GM21390 (cell line): ENCODE measurements at regions not wholly inside any gene's neighbourhood (a gene's known extent, or its start where the extent isn't known, plus 50 kb on each side); places are given as distances from the start of the nearest gene placed in this dataset.
"Not testable (repeated sequence)": the region's sequence is repeated elsewhere in the genome, so short reads cannot be mapped to it uniquely, and the experiment has no call there.

Source experiments
- ATAC-seq: cut with Tn5 transposase; IDR thresholded peaks from one replicate; pipeline ENCODE4 v1.9.1; 2021; ENCODE audit not compliant: unreplicated experiment

- ATAC-seq, result no peak
Measured at GRCh38 chr13:50543782-50544181, 299.7 kb downstream of the DLEU7 start.

- ATAC-seq, result no peak
Measured at GRCh38 chr13:50544211-50544610, 299.3 kb downstream of the DLEU7 start.

GRCh38 chr13:50547175-50547574 lies 296.3 kb downstream of the DLEU7 start:
- not testable (repeated sequence) for ATAC-seq

GRCh38 chr13:50548586-50548985 lies 294.9 kb downstream of the DLEU7 start:
- no peak for ATAC-seq

GRCh38 chr13:50549221-50549942 lies 294.1 kb downstream of the DLEU7 start:
- no peak for ATAC-seq

GRCh38 chr13:50550151-50550550 lies 293.3 kb downstream of the DLEU7 start:
- ATAC-seq, result no peak

- no peak for ATAC-seq
Measured at GRCh38 chr13:50552424-50552966, 291.0 kb downstream of the DLEU7 start.

GRCh38 chr13:50561739-50562138 lies 281.8 kb downstream of the DLEU7 start:
- no peak for ATAC-seq

GRCh38 chr13:50566646-50567045 lies 276.8 kb downstream of the DLEU7 start:
- no peak for ATAC-seq

GRCh38 chr13:50572129-50572528 lies 271.4 kb downstream of the DLEU7 start:
- ATAC-seq, result no peak

GRCh38 chr13:50573066-50573465 lies 270.4 kb downstream of the DLEU7 start:
- ATAC-seq, result no peak

GRCh38 chr13:50574731-50575130 lies 268.8 kb downstream of the DLEU7 start:
- ATAC-seq, result no peak

GRCh38 chr13:50575138-50575537 lies 268.4 kb downstream of the DLEU7 start:
- no peak for ATAC-seq

GRCh38 chr13:50576156-50576555 lies 267.3 kb downstream of the DLEU7 start:
- ATAC-seq, result no peak

GRCh38 chr13:50577806-50578205 lies 265.7 kb downstream of the DLEU7 start:
- ATAC-seq, result no peak

GRCh38 chr13:50580684-50581305 lies 262.7 kb downstream of the DLEU7 start:
- no peak for ATAC-seq

GRCh38 chr13:50581586-50582196 lies 261.8 kb downstream of the DLEU7 start:
- no peak for ATAC-seq

GRCh38 chr13:50584856-50585580 lies 258.5 kb downstream of the DLEU7 start:
- ATAC-seq, result no peak

GRCh38 chr13:50585674-50586413 lies 257.6 kb downstream of the DLEU7 start:
- ATAC-seq, result no peak

GRCh38 chr13:50586414-50587083 lies 256.9 kb downstream of the DLEU7 start:
- ATAC-seq, result no peak
